Fibroblast of lung (primary cell): ENCODE measurements at regions not wholly inside any gene's neighbourhood (a gene's known extent, or its start where the extent isn't known, plus 50 kb on each side); places are given as distances from the start of the nearest gene placed in this dataset.

Experiments
- EZH2 ChIP-seq: IDR thresholded peaks from 2 replicates; pipeline ENCODE4 v1.5.1; 2012; ENCODE audit warnings: low read length, control low read depth, mild to moderate bottlenecking; ENCODE audit errors: missing control alignments
- TF ChIP-seq, protein P1 (sequence below), 2 donors: IDR thresholded peaks in 1 of 2; conservative IDR thresholded peaks in 1 of 2; 1 replicate in 1 of 2; 2 replicates in 1 of 2; pipeline ENCODE4 v1.5.1; 2011 to 2012; ENCODE audit warnings: low read length in 2 of 2, control low read depth in 1 of 2, inconsistent platforms in 1 of 2, low read depth in 1 of 2, mild to moderate bottlenecking in 1 of 2

DNA sequence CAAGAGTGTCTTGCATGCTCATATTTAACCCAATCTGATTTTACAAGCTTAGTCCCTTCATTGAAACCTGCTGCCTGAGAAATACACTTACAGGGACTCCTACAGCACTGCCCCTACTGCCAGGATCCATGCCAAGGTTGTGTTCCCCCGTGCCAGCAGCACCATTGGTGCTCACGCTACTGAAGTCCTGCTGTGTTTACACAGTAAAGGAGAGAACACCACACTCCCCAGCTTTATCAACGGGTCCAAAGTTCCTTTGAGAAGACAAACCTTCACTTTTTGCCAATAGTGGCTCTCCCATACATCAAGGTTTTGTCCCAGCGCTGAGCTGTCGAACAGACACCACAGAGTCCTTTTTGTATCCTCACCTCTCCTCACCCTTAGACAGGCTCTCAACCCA lies 155.1 kb upstream of the WWC1 start:
- TF ChIP-seq, protein P1, sequence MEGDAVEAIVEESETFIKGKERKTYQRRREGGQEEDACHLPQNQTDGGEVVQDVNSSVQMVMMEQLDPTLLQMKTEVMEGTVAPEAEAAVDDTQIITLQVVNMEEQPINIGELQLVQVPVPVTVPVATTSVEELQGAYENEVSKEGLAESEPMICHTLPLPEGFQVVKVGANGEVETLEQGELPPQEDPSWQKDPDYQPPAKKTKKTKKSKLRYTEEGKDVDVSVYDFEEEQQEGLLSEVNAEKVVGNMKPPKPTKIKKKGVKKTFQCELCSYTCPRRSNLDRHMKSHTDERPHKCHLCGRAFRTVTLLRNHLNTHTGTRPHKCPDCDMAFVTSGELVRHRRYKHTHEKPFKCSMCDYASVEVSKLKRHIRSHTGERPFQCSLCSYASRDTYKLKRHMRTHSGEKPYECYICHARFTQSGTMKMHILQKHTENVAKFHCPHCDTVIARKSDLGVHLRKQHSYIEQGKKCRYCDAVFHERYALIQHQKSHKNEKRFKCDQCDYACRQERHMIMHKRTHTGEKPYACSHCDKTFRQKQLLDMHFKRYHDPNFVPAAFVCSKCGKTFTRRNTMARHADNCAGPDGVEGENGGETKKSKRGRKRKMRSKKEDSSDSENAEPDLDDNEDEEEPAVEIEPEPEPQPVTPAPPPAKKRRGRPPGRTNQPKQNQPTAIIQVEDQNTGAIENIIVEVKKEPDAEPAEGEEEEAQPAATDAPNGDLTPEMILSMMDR (conservative IDR thresholded peaks at IDR 0.05 in 1 of 2, IDR thresholded peaks at IDR 0.05 in 1 of 2; ENCODE audit: low read depth in 1 of 2, low read length in 2 of 2) = no peak
- TF ChIP-seq EZH2 = no peak
